PC-3 (cell line): ENCODE measurements at regions not wholly inside any gene's neighbourhood (a gene's known extent, or its start where the extent isn't known, plus 50 kb on each side); places are given as distances from the start of the nearest gene placed in this dataset.

Experiments used
- EZH2 ChIP-seq: fragments of 300-600 bp; sonication (generic); IDR thresholded peaks from one replicate; pipeline ENCODE4 v1.6.1; 2017; ENCODE audit warnings: antibody characterized with exemption, mild to moderate bottlenecking, low read length; ENCODE audit not compliant: unreplicated experiment
- EZH2phosphoT487 ChIP-seq: fragments of 300-600 bp; sonication (generic); IDR thresholded peaks from 2 replicates; pipeline ENCODE4 v1.6.1; 2018; ENCODE audit warnings: mild to moderate bottlenecking, antibody characterized with exemption, low read length, borderline replicate concordance
- TF ChIP-seq, protein P1 (sequence below): fragments of 300-600 bp; sonication (generic); conservative IDR thresholded peaks from 2 replicates; pipeline ENCODE4 v1.5.1; 2017; ENCODE audit warnings: antibody characterized with exemption, low read depth, mild to moderate bottlenecking, low read length

- TF ChIP-seq EZH2phosphoT487 (no peak), EZH2 (no peak)
- TF ChIP-seq, protein P1, sequence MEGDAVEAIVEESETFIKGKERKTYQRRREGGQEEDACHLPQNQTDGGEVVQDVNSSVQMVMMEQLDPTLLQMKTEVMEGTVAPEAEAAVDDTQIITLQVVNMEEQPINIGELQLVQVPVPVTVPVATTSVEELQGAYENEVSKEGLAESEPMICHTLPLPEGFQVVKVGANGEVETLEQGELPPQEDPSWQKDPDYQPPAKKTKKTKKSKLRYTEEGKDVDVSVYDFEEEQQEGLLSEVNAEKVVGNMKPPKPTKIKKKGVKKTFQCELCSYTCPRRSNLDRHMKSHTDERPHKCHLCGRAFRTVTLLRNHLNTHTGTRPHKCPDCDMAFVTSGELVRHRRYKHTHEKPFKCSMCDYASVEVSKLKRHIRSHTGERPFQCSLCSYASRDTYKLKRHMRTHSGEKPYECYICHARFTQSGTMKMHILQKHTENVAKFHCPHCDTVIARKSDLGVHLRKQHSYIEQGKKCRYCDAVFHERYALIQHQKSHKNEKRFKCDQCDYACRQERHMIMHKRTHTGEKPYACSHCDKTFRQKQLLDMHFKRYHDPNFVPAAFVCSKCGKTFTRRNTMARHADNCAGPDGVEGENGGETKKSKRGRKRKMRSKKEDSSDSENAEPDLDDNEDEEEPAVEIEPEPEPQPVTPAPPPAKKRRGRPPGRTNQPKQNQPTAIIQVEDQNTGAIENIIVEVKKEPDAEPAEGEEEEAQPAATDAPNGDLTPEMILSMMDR: no peak
Measured at GRCh38 chr17:33955461-33955860, 299.6 kb upstream of the CCL2 start.
